ENCODE measurements at regions not wholly inside any gene's neighbourhood (a gene's known extent, or its start where the extent isn't known, plus 50 kb on each side); places are given as distances from the start of the nearest gene placed in this dataset.
"Not testable (repeated sequence)": the region's sequence is repeated elsewhere in the genome, so short reads cannot be mapped to it uniquely, and the experiment has no call there.

- H3K27ac Mint-ChIP-seq = no peak overlapping the region
These were observed 198.3 kb downstream of the RPS24 start for GRCh38 chr10:78231939-78232338.

GRCh38 chr10:78236416-78237015, 202.9 kb downstream of the RPS24 start:
- H3K9me3 Mint-ChIP-seq = no peaks in the 10 kb centered on the region

More at GRCh38 chr10:78231939-78232338, 198.3 kb downstream of the RPS24 start:
- Mint-ChIP-seq H3K9me3 (no peaks in the 10 kb centered on the region), H3K36me3 (ENCODE audit: low read depth) (no peaks in the 10 kb centered on the region), H3K4me1 (ENCODE audit: low read depth) (no peaks in the 10 kb centered on the region), H3K4me3 (no peak overlapping the region), H3K27me3 (ENCODE audit: low read depth) (peaks cover 22% of the 10 kb centered on the region)
- no peak for DNase-seq (ENCODE audit: low spot score)

GRCh38 chr10:78237951-78238350, 204.3 kb downstream of the RPS24 start:
- not testable (repeated sequence) for H3K27ac Mint-ChIP-seq; DNase-seq (ENCODE audit: low spot score); H3K9me3 Mint-ChIP-seq; H3K36me3 Mint-ChIP-seq (ENCODE audit: low read depth); H3K4me3 Mint-ChIP-seq; H3K4me1 Mint-ChIP-seq (ENCODE audit: low read depth)
- peaks cover 27% of the 10 kb centered on the region for H3K27me3 Mint-ChIP-seq (ENCODE audit: low read depth)

More at GRCh38 chr10:78236416-78237015, 202.9 kb downstream of the RPS24 start:
- H3K4me3 Mint-ChIP-seq = no peak overlapping the region
- H3K4me1 Mint-ChIP-seq (ENCODE audit: low read depth) = no peaks in the 10 kb centered on the region
- DNase-seq (ENCODE audit: low spot score) = no peak
- H3K27me3 Mint-ChIP-seq (ENCODE audit: low read depth) = peaks cover 27% of the 10 kb centered on the region
- H3K36me3 Mint-ChIP-seq (ENCODE audit: low read depth) = no peaks in the 10 kb centered on the region
- H3K27ac Mint-ChIP-seq = no peak overlapping the region

- H3K4me1 Mint-ChIP-seq (ENCODE audit: low read depth) = peaks cover 36% of the 10 kb centered on the region
- H3K9me3 Mint-ChIP-seq = peaks cover 9% of the 10 kb centered on the region
- H3K27me3 Mint-ChIP-seq (ENCODE audit: low read depth) = peaks cover 5% of the 10 kb centered on the region
- no peak overlapping the region for H3K4me3 Mint-ChIP-seq
- no peak overlapping the region for H3K27ac Mint-ChIP-seq
- no peaks in the 10 kb centered on the region for H3K36me3 Mint-ChIP-seq (ENCODE audit: low read depth)
- no peak for DNase-seq (ENCODE audit: low spot score)
These were observed 213.6 kb downstream of the RPS24 start for GRCh38 chr10:78247266-78247665.

GRCh38 chr10:78247821-78248220, 214.2 kb downstream of the RPS24 start:
- DNase-seq (ENCODE audit: low spot score) = no peak
- peaks cover 8% of the 10 kb centered on the region for H3K9me3 Mint-ChIP-seq
- H3K4me3 Mint-ChIP-seq = no peak overlapping the region

GRCh38 chr10:78248651-78249464, 215.2 kb downstream of the RPS24 start:
- DNase-seq (ENCODE audit: low spot score) = no peak

More at GRCh38 chr10:78247821-78248220, 214.2 kb downstream of the RPS24 start:
- peaks cover 36% of the 10 kb centered on the region for H3K4me1 Mint-ChIP-seq (ENCODE audit: low read depth)
- no peak overlapping the region for H3K27ac Mint-ChIP-seq
- H3K36me3 Mint-ChIP-seq (ENCODE audit: low read depth) = no peaks in the 10 kb centered on the region
- peaks cover 5% of the 10 kb centered on the region for H3K27me3 Mint-ChIP-seq (ENCODE audit: low read depth)

GRCh38 chr10:78249690-78250089, 216.0 kb downstream of the RPS24 start:
- Mint-ChIP-seq H3K27me3 (ENCODE audit: low read depth) (peaks cover 3% of the 10 kb centered on the region), H3K36me3 (ENCODE audit: low read depth) (no peaks in the 10 kb centered on the region), H3K9me3 (peaks cover 7% of the 10 kb centered on the region), H3K4me3 (no peak overlapping the region), H3K4me1 (ENCODE audit: low read depth) (peaks cover 36% of the 10 kb centered on the region), H3K27ac (no peak overlapping the region)
- DNase-seq (ENCODE audit: low spot score) = no peak

More at GRCh38 chr10:78248651-78249464, 215.2 kb downstream of the RPS24 start:
- H3K27ac Mint-ChIP-seq = no peak overlapping the region
- H3K9me3 Mint-ChIP-seq = peaks cover 8% of the 10 kb centered on the region
- H3K27me3 Mint-ChIP-seq (ENCODE audit: low read depth) = peaks cover 3% of the 10 kb centered on the region
- peaks cover 36% of the 10 kb centered on the region for H3K4me1 Mint-ChIP-seq (ENCODE audit: low read depth)
- peak overlapping the region; percentile 24 for H3K4me3 Mint-ChIP-seq
- no peaks in the 10 kb centered on the region for H3K36me3 Mint-ChIP-seq (ENCODE audit: low read depth)

GRCh38 chr10:78250313-78251015, 216.8 kb downstream of the RPS24 start:
- no peak overlapping the region for H3K27ac Mint-ChIP-seq

GRCh38 chr10:78251016-78251385, 217.3 kb downstream of the RPS24 start:
- H3K9me3 Mint-ChIP-seq = no peaks in the 10 kb centered on the region

More at GRCh38 chr10:78250313-78251015, 216.8 kb downstream of the RPS24 start:
- no peaks in the 10 kb centered on the region for H3K9me3 Mint-ChIP-seq
- peaks cover 3% of the 10 kb centered on the region for H3K27me3 Mint-ChIP-seq (ENCODE audit: low read depth)
- H3K36me3 Mint-ChIP-seq (ENCODE audit: low read depth) = no peaks in the 10 kb centered on the region
- H3K4me3 Mint-ChIP-seq = peak overlapping the region; percentile 34
- H3K4me1 Mint-ChIP-seq (ENCODE audit: low read depth) = peaks cover 36% of the 10 kb centered on the region
- DNase-seq (ENCODE audit: low spot score) = no peak

GRCh38 chr10:78252286-78252685, 218.6 kb downstream of the RPS24 start:
- H3K4me3 Mint-ChIP-seq = no peak overlapping the region
- no peaks in the 10 kb centered on the region for H3K36me3 Mint-ChIP-seq (ENCODE audit: low read depth)
- H3K4me1 Mint-ChIP-seq (ENCODE audit: low read depth) = peaks cover 36% of the 10 kb centered on the region
- no peaks in the 10 kb centered on the region for H3K9me3 Mint-ChIP-seq
- DNase-seq (ENCODE audit: low spot score) = no peak
- H3K27me3 Mint-ChIP-seq (ENCODE audit: low read depth) = peaks cover 3% of the 10 kb centered on the region
- no peak overlapping the region for H3K27ac Mint-ChIP-seq

More at GRCh38 chr10:78251016-78251385, 217.3 kb downstream of the RPS24 start:
- no peak overlapping the region for H3K27ac Mint-ChIP-seq
- peaks cover 3% of the 10 kb centered on the region for H3K27me3 Mint-ChIP-seq (ENCODE audit: low read depth)
- DNase-seq (ENCODE audit: low spot score) = no peak
- H3K4me3 Mint-ChIP-seq = no peak overlapping the region
- H3K4me1 Mint-ChIP-seq (ENCODE audit: low read depth) = peaks cover 36% of the 10 kb centered on the region
- H3K36me3 Mint-ChIP-seq (ENCODE audit: low read depth) = no peaks in the 10 kb centered on the region

- Mint-ChIP-seq H3K9me3 (no peaks in the 10 kb centered on the region), H3K27ac (no peak overlapping the region), H3K4me3 (no peak overlapping the region), H3K36me3 (ENCODE audit: low read depth) (no peaks in the 10 kb centered on the region), H3K27me3 (ENCODE audit: low read depth) (peaks cover 3% of the 10 kb centered on the region), H3K4me1 (ENCODE audit: low read depth) (peaks cover 30% of the 10 kb centered on the region)
- no peak for DNase-seq (ENCODE audit: low spot score)
These were observed 219.6 kb downstream of the RPS24 start for GRCh38 chr10:78253063-78253853.

- Mint-ChIP-seq H3K36me3 (ENCODE audit: low read depth) (no peaks in the 10 kb centered on the region), H3K27me3 (ENCODE audit: low read depth) (peaks cover 2% of the 10 kb centered on the region), H3K4me1 (ENCODE audit: low read depth) (peaks cover 22% of the 10 kb centered on the region), H3K27ac (no peak overlapping the region), H3K4me3 (no peak overlapping the region), H3K9me3 (no peaks in the 10 kb centered on the region)
- DNase-seq (ENCODE audit: low spot score) = no peak
These were observed 220.3 kb downstream of the RPS24 start for GRCh38 chr10:78254013-78254412.

GRCh38 chr10:78255214-78255613, 221.6 kb downstream of the RPS24 start:
- Mint-ChIP-seq H3K4me1 (ENCODE audit: low read depth) (peaks cover 11% of the 10 kb centered on the region), H3K27ac (no peak overlapping the region), H3K9me3 (no peaks in the 10 kb centered on the region), H3K27me3 (ENCODE audit: low read depth) (peaks cover 4% of the 10 kb centered on the region), H3K36me3 (ENCODE audit: low read depth) (no peaks in the 10 kb centered on the region), H3K4me3 (no peak overlapping the region)
- DNase-seq (ENCODE audit: low spot score) = no peak

Measured in T-helper 2 cell treated with Interferon-gamma antibody and Interleukin-4, amounts not matched to agents 5 μg/mL and 100 μg/mL, for 36 hours (primary cell).